NT2/D1 (cell line): ENCODE measurements at regions not wholly inside any gene's neighbourhood (a gene's known extent, or its start where the extent isn't known, plus 50 kb on each side); places are given as distances from the start of the nearest gene placed in this dataset.
A peak's percentile ranks its signal among the peaks of the same experiment; 100 is the strongest.

Experiments
- DNase-seq: peaks from one replicate; pipeline ENCODE4 v3.0.0-alpha.2; 2011; ENCODE audit warnings: low read depth, low spot score
- H3K27me3 ChIP-seq: 2 replicates; pipeline ENCODE4 v1.6.0; 2011; ENCODE audit warnings: mild to moderate bottlenecking; ENCODE audit not compliant: insufficient read length, insufficient read depth
- H3K36me3 ChIP-seq: 2 replicates; pipeline ENCODE4 v1.6.1; 2011; ENCODE audit warnings: mild to moderate bottlenecking, low read length, mixed read lengths; ENCODE audit not compliant: insufficient read depth, insufficient read length
- H3K4me1 ChIP-seq: 2 replicates; pipeline ENCODE4 v1.5.1; 2011; ENCODE audit not compliant: insufficient read depth, insufficient read length
- H3K4me3 ChIP-seq: 2 replicates; pipeline ENCODE4 v1.5.1; 2011; ENCODE audit warnings: low read depth; ENCODE audit not compliant: insufficient read length
- H3K9ac ChIP-seq: 2 replicates; pipeline ENCODE4 v1.6.0; 2011; ENCODE audit warnings: low read depth; ENCODE audit not compliant: insufficient read length
- H3K9me3 ChIP-seq: 2 replicates; pipeline ENCODE4 v1.5.1; 2011; ENCODE audit warnings: mild to moderate bottlenecking, low read length; ENCODE audit not compliant: insufficient read depth
- SUZ12 ChIP-seq: IDR thresholded peaks from 2 replicates; pipeline ENCODE4 v1.6.1; 2011; ENCODE audit not compliant: insufficient read length, insufficient read depth; ENCODE audit errors: extremely low read depth
- YY1 ChIP-seq: IDR thresholded peaks from 2 replicates; pipeline ENCODE4 v1.6.1; 2011; ENCODE audit not compliant: insufficient read length, insufficient read depth
- ZNF274 ChIP-seq: IDR thresholded peaks from 2 replicates; pipeline ENCODE4 v1.6.1; 2011; ENCODE audit warnings: mild to moderate bottlenecking, low read depth, low read length

DNA sequence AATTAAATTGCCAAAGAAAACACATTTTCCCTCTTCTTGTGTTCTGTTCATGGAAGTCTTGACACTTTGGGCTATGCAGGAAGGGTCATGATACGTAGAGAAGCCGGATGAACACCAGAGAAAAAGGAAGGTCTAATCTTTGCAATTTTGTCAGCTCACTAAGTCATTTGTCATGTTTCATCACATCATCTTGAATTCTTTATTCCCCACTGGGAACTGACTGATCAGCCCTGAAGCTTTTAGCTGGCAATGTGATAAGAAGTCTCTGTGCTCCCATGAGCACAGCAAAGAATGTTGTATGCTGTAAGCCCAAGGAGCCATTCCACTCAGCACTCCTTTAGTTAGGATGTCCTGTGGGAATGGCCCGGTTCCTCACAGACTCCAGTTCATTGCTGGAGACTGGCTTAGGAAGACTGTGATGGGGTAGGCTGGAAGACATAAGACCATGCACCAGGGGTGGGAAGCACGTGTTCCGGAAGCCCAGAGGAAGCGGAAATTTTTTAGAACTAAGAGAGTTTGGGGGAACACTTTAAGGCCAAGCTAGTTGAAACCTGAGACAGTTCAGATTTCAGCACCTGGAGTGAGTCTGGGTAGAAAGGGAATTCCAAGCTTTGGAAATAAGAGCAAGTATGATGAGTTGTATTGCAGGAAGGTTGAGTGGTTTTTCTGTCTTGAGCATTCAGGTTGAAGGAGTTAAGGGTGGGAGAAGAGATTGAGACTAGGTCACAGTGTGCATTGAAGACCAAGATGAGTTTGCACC is 306.7 kb upstream of the MTNR1B start:
- DNase-seq, result no peak
- Histone ChIP-seq H3K36me3 (no peaks in the 10 kb centered on the region), H3K9ac (no peak overlapping the region), H3K4me1 (no peaks in the 10 kb centered on the region), H3K9me3 (no peaks in the 10 kb centered on the region), H3K4me3 (no peak overlapping the region), H3K27me3 (no peaks in the 10 kb centered on the region)
- TF ChIP-seq SUZ12 (no peak), YY1 (no peak), ZNF274 (no peak)

GRCh38 chr11:92663539-92663938 is 305.9 kb upstream of the MTNR1B start:
- H3K27me3 ChIP-seq, result no peaks in the 10 kb centered on the region
- no peaks in the 10 kb centered on the region for H3K36me3 ChIP-seq
- DNase-seq, result no peak
- no peak overlapping the region for H3K4me3 ChIP-seq
- no peaks in the 10 kb centered on the region for H3K9me3 ChIP-seq
- no peaks in the 10 kb centered on the region for H3K4me1 ChIP-seq
- H3K9ac ChIP-seq, result no peak overlapping the region
- TF ChIP-seq YY1, result no peak
- no peak for TF ChIP-seq SUZ12
- TF ChIP-seq ZNF274, result no peak

GRCh38 chr11:92667486-92668152 is 301.8 kb upstream of the MTNR1B start:
- Histone ChIP-seq H3K36me3 (no peaks in the 10 kb centered on the region), H3K27me3 (no peaks in the 10 kb centered on the region), H3K9me3 (no peaks in the 10 kb centered on the region), H3K4me1 (no peaks in the 10 kb centered on the region), H3K4me3 (no peak overlapping the region), H3K9ac (no peak overlapping the region)
- no peak for TF ChIP-seq SUZ12
- TF ChIP-seq YY1, result no peak
- no peak for TF ChIP-seq ZNF274
- peak; percentile 36 for DNase-seq

DNA sequence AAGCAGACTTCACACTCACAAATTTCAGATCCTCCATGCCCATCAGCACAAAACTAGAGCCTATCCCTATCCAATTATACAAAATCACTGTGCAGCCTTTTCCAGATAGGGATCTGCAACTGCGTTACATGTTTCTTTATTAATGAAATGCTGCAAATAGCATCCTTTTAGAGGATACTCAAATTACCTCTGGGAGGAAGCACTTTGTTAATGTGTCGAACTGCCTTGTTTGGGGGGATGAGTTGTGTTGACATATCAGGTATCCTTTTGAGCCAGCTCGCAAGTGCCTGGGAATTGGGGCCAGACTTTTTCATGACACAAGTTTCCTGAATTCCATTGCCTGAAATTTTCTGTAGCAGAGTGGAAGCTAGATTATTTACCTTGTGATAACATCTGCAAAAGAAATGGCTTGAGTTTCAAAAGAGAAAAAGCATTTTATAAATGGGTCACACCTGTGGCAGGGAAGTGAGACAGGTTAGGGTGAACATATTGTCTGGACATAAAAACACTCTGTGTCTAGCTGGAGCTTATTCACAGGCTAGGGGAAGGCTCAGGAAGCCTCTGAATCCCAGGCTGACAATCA is 299.1 kb upstream of the MTNR1B start:
- DNase-seq, result no peak
- H3K4me1 ChIP-seq, result no peaks in the 10 kb centered on the region
- no peaks in the 10 kb centered on the region for H3K36me3 ChIP-seq
- no peak for TF ChIP-seq ZNF274
- no peak for TF ChIP-seq YY1
- no peak for TF ChIP-seq SUZ12
- no peak overlapping the region for H3K9ac ChIP-seq
- H3K27me3 ChIP-seq, result no peaks in the 10 kb centered on the region
- no peak overlapping the region for H3K4me3 ChIP-seq
- H3K9me3 ChIP-seq, result no peaks in the 10 kb centered on the region

- DNase-seq, result no peak
- no peaks in the 10 kb centered on the region for H3K27me3 ChIP-seq
- no peak overlapping the region for H3K9ac ChIP-seq
- no peaks in the 10 kb centered on the region for H3K4me1 ChIP-seq
- no peak for TF ChIP-seq YY1
- TF ChIP-seq ZNF274, result no peak
- TF ChIP-seq SUZ12, result no peak
- H3K36me3 ChIP-seq, result no peaks in the 10 kb centered on the region
- H3K9me3 ChIP-seq, result no peaks in the 10 kb centered on the region
- H3K4me3 ChIP-seq, result no peak overlapping the region
These were observed 298.4 kb upstream of the MTNR1B start for GRCh38 chr11:92671081-92671480.

DNA sequence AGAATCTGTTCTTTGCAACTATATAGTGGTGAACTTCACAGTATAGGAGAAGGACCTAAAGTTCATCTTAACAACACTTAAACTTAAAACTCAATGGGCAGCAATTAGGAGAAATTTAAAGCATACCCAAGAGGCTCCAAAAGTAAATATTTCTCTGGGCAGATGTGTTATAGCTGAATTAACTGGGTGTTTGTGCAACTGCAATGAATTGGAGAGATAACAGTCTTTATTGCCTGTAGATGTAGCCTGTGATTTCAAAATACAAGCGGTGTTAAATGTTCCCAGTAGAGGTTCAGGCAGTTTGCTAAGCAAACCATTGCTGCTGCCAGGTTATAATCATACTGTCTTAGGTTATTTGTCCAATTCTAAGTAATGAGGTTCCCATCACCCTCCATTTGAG is 294.1 kb upstream of the MTNR1B start:
- Histone ChIP-seq H3K4me1 (no peaks in the 10 kb centered on the region), H3K27me3 (no peaks in the 10 kb centered on the region), H3K9ac (no peak overlapping the region), H3K4me3 (no peak overlapping the region), H3K36me3 (no peaks in the 10 kb centered on the region), H3K9me3 (peaks cover 3% of the 10 kb centered on the region; the same call in 1 of the 2 replicates)
- DNase-seq, result no peak
- TF ChIP-seq ZNF274 (no peak), YY1 (no peak), SUZ12 (no peak)

DNA sequence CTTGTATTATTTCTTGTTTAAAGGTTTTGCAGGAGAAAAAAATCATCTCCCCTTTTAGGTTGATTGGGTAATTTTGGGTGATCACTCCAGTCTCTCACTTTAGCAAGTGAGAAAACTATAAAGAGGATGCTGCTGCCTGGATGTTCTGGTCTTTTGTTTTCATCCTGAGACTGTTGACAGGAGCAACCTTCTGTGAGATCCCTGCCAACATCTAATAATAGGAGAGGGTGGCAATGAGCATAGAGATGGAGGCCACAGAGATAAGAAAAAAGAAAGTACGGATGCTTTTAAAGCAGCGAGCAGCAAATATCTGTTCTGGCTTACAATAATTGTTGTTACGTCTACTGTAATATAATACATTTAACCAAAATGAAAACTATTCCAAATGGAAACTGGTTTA is 293.6 kb upstream of the MTNR1B start:
- no peak for TF ChIP-seq ZNF274
- no peak for TF ChIP-seq YY1
- TF ChIP-seq SUZ12, result no peak
- Histone ChIP-seq H3K4me1 (no peaks in the 10 kb centered on the region), H3K27me3 (no peaks in the 10 kb centered on the region), H3K9ac (no peak overlapping the region), H3K4me3 (no peak overlapping the region), H3K36me3 (no peaks in the 10 kb centered on the region), H3K9me3 (peaks cover 3% of the 10 kb centered on the region; the same call in 1 of the 2 replicates)
- DNase-seq, result no peak
